ENCODE measurements at regions not wholly inside any gene's neighbourhood (a gene's known extent, or its start where the extent isn't known, plus 50 kb on each side); places are given as distances from the start of the nearest gene placed in this dataset.

GRCh38 chr3:162365066-162365719, 868.6 kb downstream of the OTOL1 start:
- Histone ChIP-seq H3K9me2 (no peaks in the 10 kb centered on the region), H2AFZ (ENCODE audit: low read depth) (no peak overlapping the region), H3K4me3 (ENCODE audit: low read depth in 2 of 2, low read length in 1 of 2) (no peak overlapping the region), H3K9ac (no peak overlapping the region), H3F3A (replicated peaks; ENCODE audit: insufficient read depth) (no peaks in the 10 kb centered on the region), H3K27me3 (ENCODE audit: insufficient read depth) (no peaks in the 10 kb centered on the region), H3K9me3 (no peaks in the 10 kb centered on the region), H3K4me2 (no peak overlapping the region), H3K36me3 (replicated peaks in 1 of 2; ENCODE audit: control insufficient read depth in 1 of 2, insufficient read depth in 2 of 2, low read length in 1 of 2) (no peaks in the 10 kb centered on the region), H3K27ac (ENCODE audit: low read depth in 2 of 2, low read length in 1 of 2) (no peak overlapping the region), H3K79me2 (ENCODE audit: insufficient read depth) (no peaks in the 10 kb centered on the region), H3K4me1 (ENCODE audit: control insufficient read depth in 1 of 2, insufficient read depth in 2 of 2, low read depth in 1 of 2, low read length in 1 of 2) (no peaks in the 10 kb centered on the region; a peak in 1 of 4 replicates), H4K20me1 (ENCODE audit: insufficient read depth) (no peaks in the 10 kb centered on the region)
- 74% methylated on average over 4 of the region's 4 CpGs for WGBS (ENCODE audit: low lambda C conversion rate)
- POLR2A ChIA-PET: no interaction called here
- no peak for DNase-seq
- TF ChIP-seq CTCF (IDR thresholded peaks at IDR 0.05) (no peak), USF1 (IDR thresholded peaks at IDR 0.05; ENCODE audit: borderline replicate concordance, low read depth) (no peak), TAF1 (IDR thresholded peaks at IDR 0.05; ENCODE audit: borderline replicate concordance, low read depth, low read length) (no peak), POLR2AphosphoS5 (IDR thresholded peaks at IDR 0.05; ENCODE audit: low read depth, low read length) (no peak), RXRA (IDR thresholded peaks at IDR 0.05; ENCODE audit: borderline replicate concordance, low read depth) (no peak), FOSL2 (IDR thresholded peaks at IDR 0.05; ENCODE audit: borderline replicate concordance, low read depth) (no peak), CHD2 (IDR thresholded peaks at IDR 0.05; ENCODE audit: low read length, partially characterized antibody) (no peak), ELF1 (IDR thresholded peaks at IDR 0.05) (no peak), GABPA (IDR thresholded peaks at IDR 0.05; ENCODE audit: low read depth) (no peak), REST (IDR thresholded peaks at IDR 0.05; ENCODE audit: low read depth, low read length) (no peak), RFX5 (IDR thresholded peaks at IDR 0.05; ENCODE audit: low read length) (no peak), GATA2 (CRISPR knock-in tag; IDR thresholded peaks at IDR 0.05) (no peak), FOXJ3 (CRISPR knock-in tag; IDR thresholded peaks at IDR 0.05) (no peak)
- CTCF ChIA-PET: no interaction called here
